Fibroblast of skin of right quadriceps (primary cell): ENCODE measurements at regions not wholly inside any gene's neighbourhood (a gene's known extent, or its start where the extent isn't known, plus 50 kb on each side); places are given as distances from the start of the nearest gene placed in this dataset.

Source experiments
- DNase-seq: peaks from one replicate; pipeline ENCODE4 v3.0.0-alpha.2; 2013

DNA sequence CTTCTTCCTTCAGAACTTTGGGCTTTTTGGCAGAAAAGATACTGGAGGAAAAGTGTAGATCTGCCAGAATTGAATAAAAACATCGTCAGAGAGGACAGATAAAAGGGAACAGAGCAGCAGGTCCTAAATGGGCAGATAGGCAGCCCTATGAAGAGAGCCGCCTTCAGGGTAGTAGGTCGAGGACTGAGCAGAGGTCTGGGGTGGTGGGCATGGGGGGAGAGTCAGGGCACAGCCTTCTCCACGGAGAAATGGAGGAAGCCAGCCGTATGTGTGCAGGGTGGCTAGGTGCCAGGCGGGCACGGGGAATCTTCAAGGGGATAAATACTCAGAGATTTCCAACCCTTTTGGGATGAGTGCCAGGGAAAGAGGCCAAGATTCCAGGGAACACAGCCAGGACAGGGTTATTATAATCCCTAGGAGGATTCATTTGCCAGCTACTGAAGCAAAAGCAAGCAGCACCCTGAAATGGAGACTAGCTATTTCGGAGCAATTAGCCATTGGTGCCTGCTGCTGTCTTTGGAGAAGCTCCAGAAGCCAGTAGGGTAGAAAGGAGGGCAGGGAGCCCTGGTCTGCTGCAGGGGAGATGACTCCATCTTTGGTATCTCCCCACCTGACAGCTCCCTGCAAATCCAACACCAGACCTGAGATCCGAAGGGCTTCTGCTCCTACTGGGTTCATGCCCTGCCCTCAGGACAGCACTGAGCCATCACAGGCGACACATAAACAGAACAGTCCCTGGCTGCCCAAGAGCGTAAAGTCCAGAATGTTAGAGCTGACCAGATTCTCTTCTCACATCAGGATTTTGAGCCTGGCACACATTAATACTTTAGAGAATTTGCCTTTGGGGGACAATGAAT, 174.5 kb upstream of the NTM start:
- DNase-seq: peak; percentile 71

DNA sequence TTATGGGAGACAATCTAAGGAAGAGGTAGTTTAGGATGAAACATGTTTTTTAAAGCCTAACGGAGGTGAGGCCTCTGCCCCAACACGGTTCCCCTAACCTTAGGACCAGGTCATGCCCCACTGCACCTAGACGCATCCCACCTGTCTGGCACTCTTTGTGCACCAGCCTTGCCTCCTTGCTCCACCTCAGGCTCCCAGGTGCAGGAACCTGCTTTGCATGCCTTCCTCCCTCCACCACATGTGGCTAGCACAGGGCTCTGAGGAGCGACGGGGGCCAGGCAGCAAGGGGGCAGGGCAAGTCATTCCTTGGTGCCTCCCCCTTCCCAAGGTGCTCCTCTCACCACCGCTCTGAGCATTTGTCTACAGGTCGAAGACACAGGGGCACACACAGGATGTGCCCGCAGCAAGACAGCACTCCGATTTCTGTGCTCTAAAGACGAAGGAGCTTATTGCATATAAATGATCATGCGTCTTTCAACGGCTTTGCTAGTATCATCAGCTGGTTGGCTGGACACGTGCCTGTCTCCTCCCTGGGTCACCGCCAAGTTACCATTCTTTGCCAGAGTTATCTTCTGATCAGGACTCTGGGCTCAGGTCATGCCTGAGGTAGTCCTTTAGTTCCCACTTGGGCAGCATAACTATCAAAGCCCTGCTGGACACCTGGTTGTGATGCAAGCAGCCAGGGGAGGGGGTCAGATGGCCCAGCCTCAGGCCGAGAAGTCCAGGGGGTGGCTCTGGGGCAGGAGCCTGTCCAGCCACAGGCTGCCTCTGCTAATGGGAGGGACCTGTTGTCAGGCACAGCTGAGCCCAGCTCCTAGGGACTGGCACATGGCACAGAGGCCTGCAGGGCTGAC, 172.0 kb upstream of the NTM start:
- DNase-seq: no peak

GRCh38 chr11:131199015-131199280, 171.5 kb upstream of the NTM start:
- DNase-seq: no peak

DNA sequence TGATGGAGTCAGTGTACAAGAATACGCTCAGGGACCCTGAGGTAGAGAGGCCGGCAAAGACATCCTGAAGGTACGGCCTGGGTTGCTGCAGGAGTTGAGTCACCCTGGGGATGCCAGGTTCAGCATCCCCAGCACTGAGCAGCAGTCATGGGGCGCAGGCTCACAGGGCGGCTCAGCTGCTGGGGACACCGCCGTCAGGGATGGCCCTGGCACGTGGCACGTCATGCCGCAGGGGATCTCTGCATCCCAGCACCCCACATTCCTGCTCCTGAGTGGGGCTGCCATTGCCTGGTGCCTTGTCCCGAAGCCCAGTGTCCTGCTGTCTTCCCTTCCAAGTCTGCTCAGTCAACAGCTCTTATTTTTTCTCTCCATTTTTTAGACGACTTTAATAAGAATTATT, 168.7 kb upstream of the NTM start:
- DNase-seq: no peak

DNA sequence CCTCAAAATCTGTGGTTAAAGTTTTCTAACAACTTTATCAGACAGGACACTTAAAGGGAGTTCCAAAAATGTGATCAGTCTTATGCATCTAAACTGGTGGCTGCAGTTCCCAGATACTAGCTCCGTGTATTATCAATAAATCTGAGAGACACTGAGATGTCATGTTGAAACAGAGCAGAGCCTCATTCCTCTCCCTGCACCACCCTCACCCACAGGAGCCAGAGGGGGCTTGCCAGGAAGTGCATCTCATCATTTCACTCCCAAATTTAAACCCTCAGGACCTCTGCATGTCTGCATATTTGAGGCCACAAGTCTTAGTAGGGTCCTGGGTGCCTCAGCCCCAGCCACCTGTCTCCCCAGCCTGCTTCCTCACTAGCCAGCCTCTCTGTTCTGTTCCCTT, 167.4 kb upstream of the NTM start:
- no peak for DNase-seq

DNA sequence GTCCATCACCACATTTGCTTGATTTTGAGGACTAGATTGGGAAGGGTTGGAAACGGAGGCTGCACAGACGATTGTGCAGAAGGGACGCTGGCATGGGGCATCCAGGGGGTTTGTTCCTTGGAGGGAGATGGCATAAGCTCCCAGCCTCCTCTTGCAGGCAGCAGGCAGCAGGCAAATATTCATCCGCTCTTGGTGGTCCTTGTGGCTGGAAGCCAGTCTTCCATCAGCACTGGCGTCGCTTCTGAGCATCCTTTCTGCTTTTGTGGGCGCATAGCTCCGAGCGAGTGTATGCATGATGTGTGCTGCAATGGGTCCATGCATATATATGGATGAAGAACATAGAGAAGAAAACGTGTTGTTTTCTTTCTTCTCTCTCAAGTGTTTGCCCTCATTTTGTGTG, 166.1 kb upstream of the NTM start:
- no peak for DNase-seq

GRCh38 chr11:131204765-131205380, 165.5 kb upstream of the NTM start:
- no peak for DNase-seq

DNA sequence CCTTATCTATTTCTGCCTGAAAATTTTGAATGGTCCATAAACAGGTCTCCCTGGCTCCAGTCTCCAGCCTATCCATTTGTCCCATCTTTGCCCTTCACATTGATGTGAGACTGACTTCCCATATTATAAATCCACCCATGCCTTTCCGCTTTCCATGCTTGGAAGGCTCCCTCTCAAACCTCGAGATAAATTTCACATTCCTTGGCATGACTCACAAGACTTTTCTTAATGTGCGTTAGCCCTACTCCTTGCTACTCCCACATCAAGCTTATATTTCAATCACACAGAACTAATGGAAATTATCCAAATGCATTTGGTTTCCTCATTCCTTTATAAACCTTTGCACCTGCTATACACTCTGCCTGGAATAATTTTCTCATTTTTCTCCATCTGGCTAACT, 163.7 kb upstream of the NTM start:
- DNase-seq: no peak

DNA sequence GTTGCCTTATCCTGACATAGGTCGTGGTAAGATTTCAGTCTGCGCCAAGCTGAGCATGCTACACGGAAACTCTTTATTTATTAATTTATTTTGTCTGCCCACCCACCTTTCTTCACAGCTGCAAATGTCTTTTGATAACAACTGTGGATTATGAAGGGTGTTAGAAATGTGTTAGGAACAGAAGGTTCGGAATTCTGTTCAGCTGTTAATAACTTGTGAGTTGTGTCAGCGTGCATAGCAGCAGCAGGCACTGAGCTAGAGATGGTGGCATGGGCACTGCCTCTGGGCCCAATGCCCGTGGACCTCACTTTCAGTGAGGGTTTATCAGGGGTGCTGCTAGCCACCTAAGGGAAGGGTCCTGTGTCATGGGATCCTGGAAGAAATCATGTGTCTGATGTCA, 162.5 kb upstream of the NTM start:
- DNase-seq: no peak

- DNase-seq: peak; percentile 8
Observed at GRCh38 chr11:131217313-131218310, 152.8 kb upstream of the NTM start.

DNA sequence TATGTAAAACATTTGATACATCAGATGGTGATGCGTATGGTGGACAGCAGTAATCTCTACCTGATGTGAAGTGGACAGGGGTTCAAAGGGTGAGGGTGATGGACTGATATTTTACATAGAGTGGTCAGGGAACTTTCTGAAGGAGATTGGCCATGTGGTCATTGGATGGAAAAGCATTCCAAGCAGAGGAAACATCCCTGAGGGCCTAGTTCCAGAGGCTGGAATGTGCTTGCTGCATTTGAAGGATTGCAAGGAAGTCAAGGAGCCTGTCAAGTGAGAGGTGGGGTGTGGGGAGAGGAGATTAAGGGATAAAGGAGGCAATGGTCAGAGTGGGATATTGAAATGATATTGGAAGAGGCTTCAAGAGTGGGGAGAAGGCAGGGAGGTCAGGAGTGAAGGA, 151.9 kb upstream of the NTM start:
- no peak for DNase-seq

GRCh38 chr11:131219646-131220045, 150.8 kb upstream of the NTM start:
- DNase-seq: no peak

- DNase-seq: no peak
Observed at GRCh38 chr11:131223198-131223991, 147.0 kb upstream of the NTM start.

- DNase-seq: no peak
Observed at GRCh38 chr11:131228378-131228777, 142.0 kb upstream of the NTM start.

GRCh38 chr11:131229221-131229620, 141.2 kb upstream of the NTM start:
- DNase-seq: no peak

- no peak for DNase-seq
Observed at GRCh38 chr11:131231317-131231940, 139.0 kb upstream of the NTM start.

DNA sequence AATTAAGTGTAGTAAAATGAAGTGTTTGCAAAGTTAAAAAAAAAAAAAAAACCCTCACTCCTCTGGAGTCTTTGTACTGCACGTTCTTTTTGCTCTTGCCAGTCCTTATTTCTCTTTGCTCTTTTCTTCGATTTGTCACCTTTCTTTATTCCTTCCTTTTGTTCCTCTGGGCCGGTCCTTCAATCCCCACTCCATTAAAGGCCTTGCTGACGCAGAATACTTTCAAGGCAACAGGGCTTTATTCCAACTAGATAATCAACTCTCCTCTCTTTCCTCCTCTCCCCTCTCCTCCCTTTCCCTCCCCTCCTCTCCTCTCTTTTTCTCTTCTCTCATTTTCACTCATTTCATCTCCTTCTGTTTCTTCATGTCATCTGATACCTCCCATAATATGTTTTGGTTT, 138.2 kb upstream of the NTM start:
- no peak for DNase-seq

GRCh38 chr11:131234221-131234620, 136.2 kb upstream of the NTM start:
- DNase-seq: no peak

DNA sequence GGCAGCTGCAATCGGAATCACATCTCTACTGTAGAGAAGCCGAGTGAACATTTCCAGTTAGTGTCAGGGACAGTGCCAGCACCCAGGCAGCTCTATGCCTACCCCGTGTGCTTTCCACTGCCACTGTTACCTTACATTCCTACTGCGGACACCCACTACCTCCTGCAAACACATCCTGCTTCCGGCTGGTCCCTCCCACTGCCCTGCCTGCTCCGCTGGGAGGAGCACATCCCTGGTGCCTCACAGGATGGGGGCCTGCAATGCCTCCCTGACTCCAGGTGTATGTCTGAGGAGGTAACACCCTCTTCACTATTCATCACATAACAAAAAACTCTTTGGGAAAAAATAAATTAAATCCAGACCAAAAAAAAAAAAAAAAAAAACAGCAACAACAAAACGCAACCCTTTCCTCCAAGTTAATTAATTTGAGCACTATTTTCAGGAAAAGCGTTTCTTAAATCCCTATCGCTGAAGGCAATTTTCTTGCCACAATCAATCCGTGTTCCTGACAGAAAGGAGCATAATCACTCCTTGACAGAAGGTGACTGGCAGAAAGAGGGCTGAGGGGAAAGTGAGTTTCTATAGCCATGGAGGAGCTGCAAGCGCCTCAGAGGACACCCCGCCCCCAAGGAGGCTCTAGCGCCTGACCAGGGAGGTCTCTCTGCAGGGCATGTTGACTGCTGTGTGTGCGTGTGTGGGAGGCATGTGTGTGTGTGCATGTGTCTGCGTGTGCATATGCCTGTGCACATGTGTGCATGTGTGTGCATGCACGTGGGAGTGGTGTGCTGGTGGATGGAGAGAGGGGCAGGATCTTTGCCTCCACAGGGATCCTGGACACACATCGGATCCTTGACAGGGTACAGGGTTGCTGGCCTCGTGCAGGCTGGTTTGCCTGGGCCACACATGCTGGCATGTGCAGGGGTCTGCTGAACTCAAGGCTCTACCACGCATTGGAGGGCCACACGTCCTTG, 134.8 kb upstream of the NTM start:
- no peak for DNase-seq

GRCh38 chr11:131240421-131240820, 130.0 kb upstream of the NTM start:
- DNase-seq: peak; percentile 12
